Loucy (cell line): ENCODE measurements at regions not wholly inside any gene's neighbourhood (a gene's known extent, or its start where the extent isn't known, plus 50 kb on each side); places are given as distances from the start of the nearest gene placed in this dataset.
A peak's percentile ranks its signal among the peaks of the same experiment; 100 is the strongest.

ENCODE experiments used
- H2AFZ ChIP-seq: fragments of 200-600 bp; sonication (generic); 2 replicates; pipeline ENCODE4 v1.6.0; 2016; ENCODE audit warnings: antibody characterized with exemption, mild to moderate bottlenecking, low read length, moderate library complexity
- H3F3A ChIP-seq: fragments of 200-600 bp; 2 replicates; pipeline ENCODE4 v1.6.0; 2016; ENCODE audit warnings: antibody characterized with exemption, low read depth, mild to moderate bottlenecking
- H3K27me3 ChIP-seq: fragments of 200-600 bp; sonication (generic); 2 replicates; pipeline ENCODE4 v1.6.1; 2014; ENCODE audit warnings: low read length, mild to moderate bottlenecking; ENCODE audit not compliant: insufficient read depth, poor library complexity, severe bottlenecking
- H3K36me3 ChIP-seq: fragments of 200-600 bp; sonication (generic); 2 replicates; pipeline ENCODE4 v1.6.1; 2016; ENCODE audit warnings: low read length; ENCODE audit not compliant: insufficient read depth
- H3K4me1 ChIP-seq: fragments of 200-600 bp; sonication (generic); 2 replicates; pipeline ENCODE4 v1.5.1; 2014; ENCODE audit warnings: low read length, mild to moderate bottlenecking; ENCODE audit not compliant: insufficient read depth, poor library complexity, severe bottlenecking
- H3K4me2 ChIP-seq: fragments of 200-600 bp; sonication (generic); 2 replicates; pipeline ENCODE4 v1.6.0; 2014; ENCODE audit warnings: antibody characterized with exemption, low read length, low read depth, mild to moderate bottlenecking; ENCODE audit not compliant: poor library complexity, severe bottlenecking
- H3K4me3 ChIP-seq: fragments of 200-600 bp; sonication (generic); 2 replicates; pipeline ENCODE4 v1.5.1; 2014; ENCODE audit warnings: low read length, mild to moderate bottlenecking, mixed read lengths; ENCODE audit not compliant: poor library complexity, severe bottlenecking
- H3K79me2 ChIP-seq: fragments of 200-600 bp; sonication (generic); 2 replicates; pipeline ENCODE4 v1.6.1; 2014; ENCODE audit warnings: low read length; ENCODE audit not compliant: insufficient read depth
- H3K9ac ChIP-seq: fragments of 200-600 bp; sonication (generic); 2 replicates; pipeline ENCODE4 v1.6.0; 2014; ENCODE audit warnings: mild to moderate bottlenecking, low read depth, low read length, moderate library complexity; ENCODE audit not compliant: poor library complexity, severe bottlenecking
- H3K9me2 ChIP-seq: fragments of 200-600 bp; sonication (generic); replicated peaks from 2 replicates; pipeline ENCODE4 v1.6.1; 2016; ENCODE audit warnings: low read depth, low read length, mixed read lengths
- H3K9me3 ChIP-seq: fragments of 200-600 bp; sonication (generic); 2 replicates; pipeline ENCODE4 v1.6.1; 2014; ENCODE audit warnings: mild to moderate bottlenecking, antibody characterized with exemption, low read length, low read depth; ENCODE audit not compliant: insufficient read depth
- H4K20me1 ChIP-seq: fragments of 200-600 bp; sonication (generic); 2 replicates; pipeline ENCODE4 v1.6.0; 2014; ENCODE audit warnings: antibody characterized with exemption, low read length, mild to moderate bottlenecking; ENCODE audit not compliant: insufficient read depth, poor library complexity, severe bottlenecking
- EZH2phosphoT487 ChIP-seq: fragments of 200-600 bp; IDR thresholded peaks from 2 replicates; pipeline ENCODE4 v1.6.1; 2018; ENCODE audit warnings: antibody characterized with exemption, mild to moderate bottlenecking, moderate library complexity, borderline replicate concordance
- TF ChIP-seq, protein P1 (sequence below): fragments of 200-600 bp; sonication (generic); conservative IDR thresholded peaks from 2 replicates; pipeline ENCODE4 v1.5.1; 2014; ENCODE audit warnings: mild to moderate bottlenecking, antibody characterized with exemption, low read length

DNA sequence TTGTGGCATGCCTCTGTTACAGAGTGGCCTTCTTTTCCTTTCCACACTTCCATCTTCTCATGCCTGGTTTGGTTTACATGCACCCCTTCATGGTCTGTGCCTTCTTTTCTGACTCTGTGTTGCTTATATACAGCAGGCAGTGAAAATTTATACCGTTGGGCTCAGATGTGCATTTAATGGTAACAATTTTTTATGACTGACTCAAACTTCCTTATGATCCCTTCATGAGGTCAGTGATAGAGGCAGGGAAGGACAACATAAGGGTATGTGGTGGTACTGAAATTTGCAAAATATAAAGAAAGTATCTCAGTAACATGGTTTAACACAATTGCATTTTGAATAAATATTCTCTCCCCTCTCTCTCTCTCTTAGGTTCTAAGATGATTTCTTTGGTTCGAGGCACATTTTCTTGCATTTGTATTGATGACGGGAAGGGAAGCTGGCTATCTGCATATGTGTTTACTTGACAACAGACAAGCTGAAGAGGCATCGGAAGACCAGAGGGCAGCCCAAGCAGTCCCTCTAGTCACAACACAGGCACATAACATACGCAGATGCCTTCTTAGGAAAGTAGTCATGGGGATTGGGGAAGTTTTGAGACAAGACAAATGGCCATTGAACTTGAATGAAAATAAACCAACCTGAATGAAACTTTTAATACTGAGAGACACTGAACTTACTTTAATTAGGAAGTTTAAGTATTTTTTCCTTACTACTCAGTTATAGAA, 163.3 kb upstream of the LEF1 start:
- no peaks in the 10 kb centered on the region for H3F3A ChIP-seq
- no peak for TF ChIP-seq EZH2phosphoT487
- TF ChIP-seq, protein P1, sequence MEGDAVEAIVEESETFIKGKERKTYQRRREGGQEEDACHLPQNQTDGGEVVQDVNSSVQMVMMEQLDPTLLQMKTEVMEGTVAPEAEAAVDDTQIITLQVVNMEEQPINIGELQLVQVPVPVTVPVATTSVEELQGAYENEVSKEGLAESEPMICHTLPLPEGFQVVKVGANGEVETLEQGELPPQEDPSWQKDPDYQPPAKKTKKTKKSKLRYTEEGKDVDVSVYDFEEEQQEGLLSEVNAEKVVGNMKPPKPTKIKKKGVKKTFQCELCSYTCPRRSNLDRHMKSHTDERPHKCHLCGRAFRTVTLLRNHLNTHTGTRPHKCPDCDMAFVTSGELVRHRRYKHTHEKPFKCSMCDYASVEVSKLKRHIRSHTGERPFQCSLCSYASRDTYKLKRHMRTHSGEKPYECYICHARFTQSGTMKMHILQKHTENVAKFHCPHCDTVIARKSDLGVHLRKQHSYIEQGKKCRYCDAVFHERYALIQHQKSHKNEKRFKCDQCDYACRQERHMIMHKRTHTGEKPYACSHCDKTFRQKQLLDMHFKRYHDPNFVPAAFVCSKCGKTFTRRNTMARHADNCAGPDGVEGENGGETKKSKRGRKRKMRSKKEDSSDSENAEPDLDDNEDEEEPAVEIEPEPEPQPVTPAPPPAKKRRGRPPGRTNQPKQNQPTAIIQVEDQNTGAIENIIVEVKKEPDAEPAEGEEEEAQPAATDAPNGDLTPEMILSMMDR: no peak
- H3K27me3 ChIP-seq: no peaks in the 10 kb centered on the region
- H4K20me1 ChIP-seq: no peaks in the 10 kb centered on the region
- H2AFZ ChIP-seq: 0 out of 2 replicates have a peak overlapping the region, but pooled peaks have one; percentile 35
- no peak overlapping the region for H3K9ac ChIP-seq
- no peaks in the 10 kb centered on the region for H3K36me3 ChIP-seq
- no peaks in the 10 kb centered on the region for H3K9me2 ChIP-seq
- no peak overlapping the region for H3K4me3 ChIP-seq
- peak overlapping the region; percentile 4 for H3K4me2 ChIP-seq
- H3K79me2 ChIP-seq: no peaks in the 10 kb centered on the region
- H3K4me1 ChIP-seq: peaks cover 55% of the 10 kb centered on the region
- no peaks in the 10 kb centered on the region for H3K9me3 ChIP-seq

DNA sequence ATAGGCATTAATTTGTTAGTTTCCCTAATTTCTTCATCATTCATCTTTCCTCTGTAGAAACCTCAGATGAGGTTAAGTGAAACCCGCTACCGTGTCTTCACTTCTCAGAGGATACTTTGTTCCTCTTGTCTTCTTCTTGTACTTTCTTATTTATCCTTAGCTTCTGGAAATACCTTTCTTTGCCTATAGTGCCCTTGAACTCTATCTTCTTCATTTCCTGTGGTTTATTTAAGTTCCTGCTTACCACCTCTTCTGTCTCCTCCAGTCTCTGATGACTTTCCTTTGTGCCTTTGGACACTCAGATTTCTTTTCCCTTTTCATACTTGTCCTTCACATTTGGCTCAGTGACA, 159.6 kb upstream of the LEF1 start:
- Histone ChIP-seq H3K4me3 (no peak overlapping the region), H3K9me3 (no peaks in the 10 kb centered on the region), H3K27me3 (no peaks in the 10 kb centered on the region)

DNA sequence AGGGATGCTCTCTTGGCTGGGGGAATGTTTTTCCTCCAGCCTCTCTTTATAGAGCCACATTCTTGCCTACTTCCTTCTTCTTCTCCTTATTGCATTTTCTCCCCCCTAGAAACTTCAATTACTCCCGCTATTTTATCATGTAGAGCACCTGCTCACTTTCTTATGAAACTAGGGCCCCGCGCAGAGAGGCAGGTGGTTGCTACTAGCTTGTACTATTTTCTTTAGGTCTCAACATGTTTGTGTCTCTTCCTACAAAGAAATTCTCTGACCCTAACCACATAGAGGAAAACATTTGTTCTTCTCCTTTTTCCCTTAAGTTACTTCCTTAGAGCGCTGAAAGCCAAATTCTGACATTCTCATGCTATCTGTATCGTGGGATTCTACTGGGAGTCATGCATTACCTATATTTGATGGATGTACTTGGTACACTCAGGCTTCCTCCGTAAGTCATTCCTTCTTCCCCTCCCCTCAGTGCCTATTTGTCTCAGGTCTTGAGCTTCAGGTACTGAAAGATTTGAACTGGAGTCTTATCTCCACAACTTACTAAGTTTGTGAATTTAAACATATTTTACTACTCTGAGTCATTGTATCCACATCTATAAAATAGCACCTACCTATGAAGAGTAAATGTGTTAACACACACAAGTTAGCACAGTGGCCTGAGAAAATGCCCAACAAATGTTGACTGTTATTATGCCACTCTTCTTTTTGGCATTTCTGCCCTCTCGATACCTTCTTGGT, 159.1 kb upstream of the LEF1 start:
- Histone ChIP-seq H3K36me3 (no peaks in the 10 kb centered on the region), H4K20me1 (no peaks in the 10 kb centered on the region), H3K4me2 (peak overlapping the region; percentile 32), H2AFZ (no peak overlapping the region), H3K9me3 (no peaks in the 10 kb centered on the region), H3K9ac (no peak overlapping the region), H3K9me2 (no peaks in the 10 kb centered on the region), H3K79me2 (no peaks in the 10 kb centered on the region), H3K4me3 (no peak overlapping the region), H3F3A (no peaks in the 10 kb centered on the region), H3K4me1 (peaks cover 28% of the 10 kb centered on the region), H3K27me3 (no peaks in the 10 kb centered on the region)
- TF ChIP-seq, protein P1: no peak
- TF ChIP-seq EZH2phosphoT487: no peak

More for the DNA sequence above, 159.6 kb upstream of the LEF1 start:
- Histone ChIP-seq H4K20me1 (no peaks in the 10 kb centered on the region), H2AFZ (no peak overlapping the region), H3K4me1 (peaks cover 28% of the 10 kb centered on the region), H3K9me2 (no peaks in the 10 kb centered on the region), H3K36me3 (no peaks in the 10 kb centered on the region), H3K79me2 (no peaks in the 10 kb centered on the region), H3F3A (no peaks in the 10 kb centered on the region), H3K9ac (no peak overlapping the region), H3K4me2 (peak overlapping the region; percentile 32)
- no peak for TF ChIP-seq EZH2phosphoT487
- TF ChIP-seq, protein P1: no peak
